Naive B cell (primary cell): ENCODE measurements at regions not wholly inside any gene's neighbourhood (a gene's known extent, or its start where the extent isn't known, plus 50 kb on each side); places are given as distances from the start of the nearest gene placed in this dataset.

Experiments used
- ATAC-seq, 2 donors: fragments of 150-1000 bp; cut with Tn5 transposase; 2 replicates each; pipeline ENCODE4 v1.10.0; 2021; ENCODE audit warnings: low read depth in 2 of 2, mild to moderate bottlenecking in 2 of 2, moderate library complexity in 2 of 2
- DNase-seq: peaks from one replicate; pipeline ENCODE4 v3.0.0; 2022
- H3K27ac Mint-ChIP-seq, 6 donors: one replicate each; pipeline ENCODE4 v1.8.0; 2020 to 2022; ENCODE audit warnings: mild to moderate bottlenecking in 6 of 6, mixed read lengths in 6 of 6, moderate library complexity in 5 of 6, inconsistent platforms in 2 of 6
- H3K27me3 Mint-ChIP-seq, 3 donors: one replicate each; pipeline ENCODE4 v1.8.0; 2021 to 2022; ENCODE audit warnings: mixed read lengths in 3 of 3, mild to moderate bottlenecking in 1 of 3
- H3K36me3 Mint-ChIP-seq, 2 donors: one replicate each; pipeline ENCODE4 v1.8.0; 2020 to 2022; ENCODE audit warnings: mixed read lengths in 2 of 2, inconsistent platforms in 1 of 2, mild to moderate bottlenecking in 1 of 2
- H3K4me1 Mint-ChIP-seq, 3 donors: one replicate each; pipeline ENCODE4 v1.8.0; 2020 to 2022; ENCODE audit warnings: mixed read lengths in 3 of 3, inconsistent platforms in 1 of 3, mild to moderate bottlenecking in 1 of 3, moderate library complexity in 1 of 3
- H3K4me3 Mint-ChIP-seq, 8 donors: one replicate each; pipeline ENCODE4 v1.8.0; 2020 to 2022; ENCODE audit warnings: mild to moderate bottlenecking in 8 of 8, mixed read lengths in 8 of 8, moderate library complexity in 8 of 8, inconsistent platforms in 2 of 8
- H3K9me3 Mint-ChIP-seq, 7 donors: one replicate each; pipeline ENCODE4 v1.8.0; 2020 to 2022; ENCODE audit warnings: mixed read lengths in 7 of 7, mild to moderate bottlenecking in 5 of 7, inconsistent platforms in 2 of 7, moderate library complexity in 1 of 7

DNA sequence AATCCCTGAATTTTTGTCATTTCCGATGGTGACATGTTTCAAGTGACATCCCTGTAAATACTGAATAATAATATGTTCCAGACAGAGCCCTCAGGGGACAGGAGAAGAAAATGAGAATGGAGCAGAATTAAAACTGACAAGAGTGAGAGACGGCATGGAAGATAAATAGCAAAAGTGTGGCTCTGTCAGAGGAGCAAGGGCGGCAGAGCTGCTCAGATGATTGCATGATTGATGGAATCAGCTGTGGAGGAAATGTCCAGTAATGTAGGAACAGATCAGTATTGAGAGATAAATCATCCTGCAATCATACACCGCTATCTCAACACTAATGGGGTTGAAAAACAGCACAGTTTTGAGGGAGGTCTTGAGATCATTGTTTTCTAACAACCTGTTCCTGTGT lies 350.3 kb downstream of the STIM2 start:
- Mint-ChIP-seq H3K9me3 (peaks cover 0 to 4% (median 0%) of the 10 kb centered on the region in 7 donors), H3K4me1 (no peaks in the 10 kb centered on the region), H3K27me3 (peaks cover 0 to 5% (median 3%) of the 10 kb centered on the region in 3 donors), H3K36me3 (no peaks in the 10 kb centered on the region), H3K4me3 (no peak overlapping the region), H3K27ac (no peak overlapping the region)
- no peak for DNase-seq
- no peak for ATAC-seq

DNA sequence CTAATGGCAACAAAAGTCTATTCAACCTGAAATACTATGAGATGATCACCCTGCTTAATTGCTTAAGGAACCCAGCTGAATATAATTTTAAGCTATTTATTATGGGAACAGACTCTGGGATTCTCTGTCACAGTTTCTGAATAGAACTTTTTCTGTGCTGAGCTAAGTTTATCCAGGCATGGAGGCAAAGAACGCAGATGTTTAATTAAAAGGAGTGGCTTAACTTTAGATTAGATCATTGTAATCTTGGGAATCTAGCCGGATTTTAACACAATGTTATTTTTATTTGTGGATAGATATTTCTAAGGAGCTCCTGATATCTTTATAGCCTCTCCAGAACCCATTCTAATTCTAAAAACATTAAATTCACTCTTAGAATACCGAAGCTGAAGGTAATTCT lies 353.4 kb downstream of the STIM2 start:
- Mint-ChIP-seq H3K27me3 (peaks cover 0 to 3% (median 0%) of the 10 kb centered on the region in 3 donors), H3K4me3 (no peak overlapping the region), H3K36me3 (no peaks in the 10 kb centered on the region), H3K27ac (no peak overlapping the region), H3K4me1 (no peaks in the 10 kb centered on the region), H3K9me3 (peaks cover 0 to 4% (median 0%) of the 10 kb centered on the region in 7 donors)
- ATAC-seq = no peak
- no peak for DNase-seq

DNA sequence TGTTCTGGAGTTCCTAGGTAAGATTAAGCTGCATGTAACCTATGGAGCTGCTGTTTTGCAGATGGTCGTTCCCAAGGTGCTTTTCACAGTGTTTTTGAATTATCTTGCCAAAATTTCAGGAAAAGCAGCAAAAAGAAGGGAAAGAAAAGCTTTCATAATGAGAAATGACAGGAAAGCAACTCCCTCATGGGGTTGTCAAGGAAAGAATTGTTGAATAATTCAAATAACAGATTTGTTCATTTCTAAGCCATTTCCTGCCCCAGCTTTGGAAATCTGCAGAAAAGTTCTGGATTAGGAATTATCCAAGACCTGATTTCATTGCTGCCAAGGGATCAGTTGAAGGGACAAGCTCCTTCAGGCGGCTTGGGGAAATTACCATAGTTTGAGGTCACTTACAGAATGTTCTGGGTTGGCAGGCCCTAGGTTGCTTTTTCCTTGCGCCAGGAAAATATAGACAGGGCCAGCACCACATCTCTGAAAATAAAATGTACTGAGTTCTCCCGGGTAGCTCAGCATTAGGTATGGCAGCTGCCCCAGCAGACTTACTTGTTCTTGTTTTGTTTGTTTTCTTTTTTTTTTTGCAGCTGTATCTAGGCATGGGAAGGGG lies 354.7 kb downstream of the STIM2 start:
- DNase-seq = no peak
- ATAC-seq = no peak
- H3K27me3 Mint-ChIP-seq = peaks cover 0 to 3% (median 0%) of the 10 kb centered on the region in 3 donors
- H3K4me1 Mint-ChIP-seq = no peaks in the 10 kb centered on the region
- H3K9me3 Mint-ChIP-seq = peaks cover 0 to 4% (median 0%) of the 10 kb centered on the region in 7 donors
- no peaks in the 10 kb centered on the region for H3K36me3 Mint-ChIP-seq
- H3K4me3 Mint-ChIP-seq = no peak overlapping the region
- no peak overlapping the region for H3K27ac Mint-ChIP-seq

DNA sequence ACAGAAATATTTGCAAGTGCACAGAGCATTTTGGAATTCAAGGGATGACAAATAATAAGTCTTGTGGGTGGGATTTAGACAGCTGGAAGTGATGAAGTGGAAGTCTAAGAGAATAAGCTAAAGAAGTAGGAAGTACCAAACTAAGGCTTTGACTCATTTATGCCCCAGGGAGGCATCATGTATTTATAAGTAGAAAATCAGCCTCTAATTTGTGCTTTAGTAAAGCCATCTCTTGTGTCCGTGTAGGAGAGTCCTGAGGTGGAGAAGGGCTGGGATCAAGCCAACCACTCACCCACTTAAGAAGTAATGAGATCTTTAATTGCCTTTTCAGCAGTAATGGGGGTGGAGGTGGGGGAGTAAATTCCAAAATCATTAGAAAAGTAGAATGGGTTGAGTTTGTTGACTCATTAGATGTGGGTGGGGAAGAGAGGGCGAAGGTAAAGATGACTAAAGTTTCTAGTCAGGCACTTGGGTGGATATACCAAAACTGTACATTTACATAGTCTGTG lies 356.7 kb downstream of the STIM2 start:
- Mint-ChIP-seq H3K4me3 (no peak overlapping the region), H3K36me3 (no peaks in the 10 kb centered on the region), H3K4me1 (no peaks in the 10 kb centered on the region), H3K9me3 (peaks cover 0 to 7% (median 0%) of the 10 kb centered on the region in 7 donors), H3K27me3 (peaks cover 0 to 6% (median 3%) of the 10 kb centered on the region in 3 donors), H3K27ac (no peak overlapping the region)
- ATAC-seq = no peak
- DNase-seq = no peak

DNA sequence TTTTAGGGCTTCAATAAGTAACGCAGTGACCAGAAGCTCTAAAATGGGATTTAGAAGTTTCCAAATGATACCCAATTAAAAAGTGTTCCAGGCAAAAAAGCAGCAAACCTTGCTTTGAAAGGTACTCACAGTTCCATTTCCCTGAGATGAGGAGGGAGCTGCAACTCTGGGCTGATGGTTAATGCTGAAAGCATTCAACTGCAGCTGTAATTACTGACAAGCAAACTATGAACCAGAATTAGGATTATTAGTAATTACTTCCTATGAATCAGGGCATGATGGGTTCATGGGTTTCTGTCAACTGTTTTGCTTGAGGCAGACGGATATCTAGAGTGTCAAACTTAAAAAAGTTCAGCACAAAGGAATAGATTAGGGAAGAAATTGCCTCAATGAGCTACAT lies 357.4 kb downstream of the STIM2 start:
- Mint-ChIP-seq H3K36me3 (no peaks in the 10 kb centered on the region), H3K9me3 (peaks cover 0 to 11% (median 0%) of the 10 kb centered on the region in 7 donors), H3K27me3 (peaks cover 0 to 8% (median 0%) of the 10 kb centered on the region in 3 donors), H3K27ac (no peak overlapping the region), H3K4me3 (no peak overlapping the region), H3K4me1 (no peaks in the 10 kb centered on the region)
- ATAC-seq (no peak), DNase-seq (no peak)

DNA sequence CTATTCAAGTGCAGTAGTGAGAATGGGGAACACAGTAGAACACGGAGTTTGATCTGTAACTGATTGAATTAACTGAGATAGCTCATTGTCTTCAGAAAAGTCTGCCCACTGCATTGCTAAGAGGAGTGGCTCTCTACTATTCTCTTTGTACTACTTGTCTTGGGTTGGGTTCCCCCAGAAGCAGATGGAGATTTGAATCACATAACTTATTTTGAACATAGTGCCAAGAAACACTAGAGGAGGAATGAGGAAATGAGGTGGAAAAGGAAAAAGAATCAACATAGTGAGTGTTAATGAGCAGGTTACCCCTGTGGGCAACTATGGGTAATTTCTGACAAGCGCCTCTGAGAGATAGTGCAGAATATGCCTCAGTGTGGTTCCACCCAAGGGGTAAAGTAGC lies 362.7 kb downstream of the STIM2 start:
- Mint-ChIP-seq H3K4me1 (no peaks in the 10 kb centered on the region), H3K36me3 (peaks cover 0 to 3% of the 10 kb centered on the region in 2 donors), H3K4me3 (no peak overlapping the region), H3K27me3 (peaks cover 5 to 20% (median 6%) of the 10 kb centered on the region in 3 donors), H3K9me3 (peaks cover 0 to 11% (median 0%) of the 10 kb centered on the region in 7 donors), H3K27ac (no peak overlapping the region)
- no peak for ATAC-seq
- DNase-seq = no peak

DNA sequence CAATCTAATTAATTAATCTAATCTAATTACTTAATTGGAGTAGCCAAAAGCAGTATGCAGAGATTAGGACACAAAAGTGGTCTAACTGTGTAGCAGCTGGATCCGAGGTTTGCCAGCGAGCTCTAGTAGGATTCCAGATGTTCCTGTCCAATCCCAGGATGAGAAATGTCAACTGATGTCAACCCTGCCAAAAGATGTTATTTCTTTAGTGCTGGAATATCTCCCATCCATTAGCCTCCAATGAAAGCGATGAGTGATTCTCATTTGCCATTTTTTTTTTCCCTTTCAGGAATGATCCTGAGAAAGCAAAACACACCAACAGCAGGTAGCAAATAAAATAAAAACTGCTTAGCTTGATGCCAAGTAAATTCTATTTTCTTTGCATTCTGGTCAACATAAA lies 372.9 kb downstream of the STIM2 start:
- peaks cover 2 to 9% (median 4%) of the 10 kb centered on the region in 7 donors for H3K9me3 Mint-ChIP-seq
- ATAC-seq (no peak), DNase-seq (no peak)
- H3K27me3 Mint-ChIP-seq = peaks cover 0 to 9% (median 4%) of the 10 kb centered on the region in 3 donors
- H3K4me3 Mint-ChIP-seq = no peak overlapping the region
- no peaks in the 10 kb centered on the region for H3K4me1 Mint-ChIP-seq
- no peaks in the 10 kb centered on the region for H3K36me3 Mint-ChIP-seq
- H3K27ac Mint-ChIP-seq = no peak overlapping the region

DNA sequence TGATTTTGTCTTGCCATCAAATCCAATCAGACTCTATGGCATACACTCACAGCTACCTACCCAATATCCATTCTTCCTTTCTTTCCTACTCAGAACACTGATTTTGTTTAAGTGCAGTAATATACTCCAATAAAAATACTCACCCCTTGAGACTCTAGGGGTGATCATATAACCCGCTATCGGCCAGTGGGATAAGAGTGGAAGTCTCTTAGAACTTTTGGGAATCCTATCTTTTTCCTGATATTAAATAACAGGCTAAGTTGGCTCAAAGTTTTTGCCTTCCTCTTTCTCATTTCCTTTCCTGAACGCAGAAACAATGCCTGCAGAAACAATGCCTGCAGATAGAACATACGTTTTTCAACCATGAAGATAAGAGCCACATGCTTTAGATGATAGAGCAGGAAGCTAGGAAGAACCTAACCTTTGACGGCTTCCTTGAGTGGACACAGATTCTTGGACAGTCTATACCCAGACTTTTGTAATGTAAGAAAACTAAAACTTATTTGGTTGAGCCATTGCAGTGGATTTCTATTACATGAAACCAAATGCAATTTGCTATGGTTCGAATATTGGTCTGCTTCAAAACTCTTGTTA lies 373.8 kb downstream of the STIM2 start:
- no peak for DNase-seq
- H3K36me3 Mint-ChIP-seq = no peaks in the 10 kb centered on the region
- H3K4me1 Mint-ChIP-seq = no peaks in the 10 kb centered on the region
- H3K27me3 Mint-ChIP-seq = peaks cover 0 to 9% (median 4%) of the 10 kb centered on the region in 3 donors
- H3K9me3 Mint-ChIP-seq = peaks cover 2 to 9% (median 4%) of the 10 kb centered on the region in 7 donors
- no peak overlapping the region for H3K27ac Mint-ChIP-seq
- no peak for ATAC-seq
- no peak overlapping the region for H3K4me3 Mint-ChIP-seq

DNA sequence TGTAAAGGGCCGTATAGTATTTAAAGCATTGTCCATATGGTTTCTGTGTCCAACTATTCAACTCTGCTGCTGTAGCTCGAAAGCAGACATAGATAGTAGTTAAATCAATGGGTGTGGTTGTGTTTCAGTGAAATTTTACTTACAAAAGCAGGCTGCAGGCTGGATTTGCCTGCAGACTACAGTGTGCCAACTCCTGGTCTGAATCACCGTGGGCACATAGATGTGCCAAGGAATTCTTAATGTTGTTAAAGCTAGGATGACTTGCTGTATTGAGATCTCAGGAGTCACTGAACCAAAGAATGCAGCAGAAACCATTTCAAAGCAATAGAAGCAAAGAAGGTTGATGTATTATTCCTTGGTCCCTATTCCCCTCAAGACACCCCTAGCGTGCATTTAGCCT lies 379.0 kb downstream of the STIM2 start:
- ATAC-seq (no peak), DNase-seq (no peak)
- H3K9me3 Mint-ChIP-seq = peaks cover 4 to 9% (median 7%) of the 10 kb centered on the region in 7 donors
- H3K4me3 Mint-ChIP-seq = no peak overlapping the region
- H3K4me1 Mint-ChIP-seq = no peaks in the 10 kb centered on the region
- no peaks in the 10 kb centered on the region for H3K36me3 Mint-ChIP-seq
- peaks cover 0 to 9% (median 0%) of the 10 kb centered on the region in 3 donors for H3K27me3 Mint-ChIP-seq
- H3K27ac Mint-ChIP-seq = no peak overlapping the region

DNA sequence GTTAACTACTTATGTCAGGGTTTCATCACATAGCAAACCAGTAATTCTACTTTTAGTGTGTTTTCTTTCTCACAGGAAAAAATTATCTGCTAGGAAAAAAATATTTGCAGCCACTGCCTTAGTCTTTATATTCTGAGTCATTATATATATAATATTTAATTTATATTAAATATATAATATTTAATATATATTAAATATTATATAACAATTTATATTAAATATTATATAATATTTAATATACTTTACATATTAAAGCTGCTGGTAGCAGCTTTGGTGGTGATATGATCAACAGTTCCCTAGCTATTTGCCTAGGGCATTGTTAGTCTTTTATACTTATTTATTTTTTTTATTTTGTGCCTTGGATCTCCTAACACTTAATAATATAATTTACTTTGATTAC lies 381.6 kb downstream of the STIM2 start:
- no peak for DNase-seq
- H3K36me3 Mint-ChIP-seq = no peaks in the 10 kb centered on the region
- no peaks in the 10 kb centered on the region for H3K4me1 Mint-ChIP-seq
- peaks cover 2 to 10% (median 5%) of the 10 kb centered on the region in 7 donors for H3K9me3 Mint-ChIP-seq
- no peaks in the 10 kb centered on the region for H3K27me3 Mint-ChIP-seq
- no peak overlapping the region for H3K27ac Mint-ChIP-seq
- ATAC-seq = no peak
- H3K4me3 Mint-ChIP-seq = no peak overlapping the region

DNA sequence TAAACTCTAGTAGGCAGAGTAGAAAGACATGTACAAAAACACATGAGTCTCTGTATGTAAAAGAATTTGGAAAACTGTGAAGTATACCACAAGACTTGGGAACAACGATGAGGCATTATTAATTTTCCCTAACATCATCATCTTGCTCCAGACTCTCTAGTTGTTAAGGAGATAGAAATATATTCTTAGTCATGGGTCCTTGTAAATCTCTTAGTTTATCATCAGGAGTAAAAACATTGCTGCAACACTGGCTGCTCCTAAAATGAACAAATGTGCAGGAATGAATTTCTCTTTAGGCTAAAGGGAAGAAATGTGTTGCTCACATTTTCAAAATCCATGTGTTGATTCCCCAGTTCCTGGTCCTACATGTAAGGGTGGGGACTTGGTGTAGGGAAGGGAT lies 384.6 kb downstream of the STIM2 start:
- no peaks in the 10 kb centered on the region for H3K4me1 Mint-ChIP-seq
- no peaks in the 10 kb centered on the region for H3K27me3 Mint-ChIP-seq
- ATAC-seq = no peak
- no peaks in the 10 kb centered on the region for H3K36me3 Mint-ChIP-seq
- H3K9me3 Mint-ChIP-seq = peaks cover 0 to 6% (median 5%) of the 10 kb centered on the region in 7 donors
- no peak overlapping the region for H3K27ac Mint-ChIP-seq
- DNase-seq = no peak
- no peak overlapping the region for H3K4me3 Mint-ChIP-seq

DNA sequence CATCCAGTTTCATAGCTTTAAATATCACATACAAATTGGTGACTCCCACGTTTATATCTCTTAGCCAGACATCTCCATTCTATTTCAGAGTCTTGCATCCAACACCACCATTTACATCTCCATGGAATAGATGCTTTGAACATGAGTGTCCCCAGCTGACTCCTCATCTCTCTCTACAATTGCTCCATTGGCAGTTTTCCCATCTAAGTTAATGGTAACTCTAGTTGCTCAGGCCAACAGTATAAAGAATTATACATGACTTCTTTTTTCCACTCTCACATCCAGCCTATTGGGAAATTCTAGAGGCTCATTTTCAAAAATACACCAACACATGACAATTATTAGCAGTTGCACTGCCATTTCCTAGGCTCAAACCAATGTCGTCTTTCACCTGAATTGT lies 388.2 kb downstream of the STIM2 start:
- DNase-seq (no peak), ATAC-seq (no peak)
- peaks cover 0 to 5% (median 0%) of the 10 kb centered on the region in 7 donors for H3K9me3 Mint-ChIP-seq
- H3K4me3 Mint-ChIP-seq = no peak overlapping the region
- H3K36me3 Mint-ChIP-seq = no peaks in the 10 kb centered on the region
- no peaks in the 10 kb centered on the region for H3K27me3 Mint-ChIP-seq
- H3K27ac Mint-ChIP-seq = no peak overlapping the region
- no peaks in the 10 kb centered on the region for H3K4me1 Mint-ChIP-seq

DNA sequence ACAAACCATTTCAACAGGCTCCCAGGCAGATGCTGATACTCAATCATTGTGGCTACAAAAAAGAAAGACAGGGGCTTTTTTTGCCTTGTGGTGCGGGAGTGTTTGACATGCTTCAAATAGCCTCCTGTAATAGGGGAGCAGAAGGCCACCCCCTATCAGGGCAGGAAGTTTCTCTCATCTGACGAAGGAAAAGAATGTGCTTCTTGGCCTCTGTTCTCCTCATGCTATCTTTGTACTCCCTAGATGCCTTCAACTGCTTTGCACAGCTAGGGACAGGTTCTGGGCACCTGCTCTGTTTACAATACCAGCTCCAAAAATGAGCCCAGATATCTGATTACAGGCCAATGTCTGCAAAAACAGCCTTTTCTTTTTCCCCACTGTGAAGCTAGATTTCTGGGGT lies 391.1 kb downstream of the STIM2 start:
- Mint-ChIP-seq H3K27ac (no peak overlapping the region), H3K36me3 (no peaks in the 10 kb centered on the region), H3K4me3 (no peak overlapping the region), H3K27me3 (peaks cover 0 to 7% (median 0%) of the 10 kb centered on the region in 3 donors), H3K9me3 (peaks cover 0 to 9% (median 2%) of the 10 kb centered on the region in 7 donors), H3K4me1 (no peaks in the 10 kb centered on the region)
- no peak for ATAC-seq
- DNase-seq = no peak

DNA sequence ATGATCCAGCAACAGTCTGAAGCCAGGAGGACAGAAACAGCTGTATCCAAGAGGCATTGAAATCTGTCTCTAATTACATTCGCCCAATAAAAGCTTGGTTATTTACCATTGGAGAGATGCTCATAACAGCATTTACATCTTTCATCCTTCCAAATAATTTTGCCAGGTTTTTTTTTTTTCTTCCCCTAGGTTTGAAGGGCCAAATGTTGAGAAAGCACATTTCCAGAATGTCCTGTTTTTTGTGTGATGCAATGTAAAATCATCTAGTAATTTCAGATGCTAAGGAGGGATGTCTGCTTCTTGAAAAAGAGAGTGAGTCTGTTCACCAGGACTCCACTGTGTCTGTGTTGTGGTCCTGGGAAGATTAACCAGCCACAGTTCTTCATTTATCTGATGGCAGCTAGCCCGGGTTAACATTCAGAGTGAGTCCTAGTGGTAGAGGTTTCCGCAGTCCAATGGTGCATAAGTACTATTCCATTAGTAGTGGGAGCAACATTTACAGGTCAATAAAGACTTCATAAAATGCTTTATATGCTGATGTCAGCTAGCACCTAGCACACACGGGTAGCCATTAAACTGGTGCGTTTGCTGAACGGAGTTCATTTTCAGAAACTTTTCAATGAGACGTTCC lies 406.8 kb downstream of the STIM2 start:
- H3K27ac Mint-ChIP-seq = no peak overlapping the region
- no peak for DNase-seq
- H3K9me3 Mint-ChIP-seq = peaks cover 0 to 4% (median 0%) of the 10 kb centered on the region in 7 donors
- peaks cover 0 to 6% (median 0%) of the 10 kb centered on the region in 3 donors for H3K27me3 Mint-ChIP-seq
- no peaks in the 10 kb centered on the region for H3K4me1 Mint-ChIP-seq
- H3K4me3 Mint-ChIP-seq = no peak overlapping the region
- no peak for ATAC-seq
- H3K36me3 Mint-ChIP-seq = no peaks in the 10 kb centered on the region
